ENCODE measurements at regions not wholly inside any gene's neighbourhood (a gene's known extent, or its start where the extent isn't known, plus 50 kb on each side); places are given as distances from the start of the nearest gene placed in this dataset.
"Not testable (repeated sequence)": the region's sequence is repeated elsewhere in the genome, so short reads cannot be mapped to it uniquely, and the experiment has no call there.

DNA sequence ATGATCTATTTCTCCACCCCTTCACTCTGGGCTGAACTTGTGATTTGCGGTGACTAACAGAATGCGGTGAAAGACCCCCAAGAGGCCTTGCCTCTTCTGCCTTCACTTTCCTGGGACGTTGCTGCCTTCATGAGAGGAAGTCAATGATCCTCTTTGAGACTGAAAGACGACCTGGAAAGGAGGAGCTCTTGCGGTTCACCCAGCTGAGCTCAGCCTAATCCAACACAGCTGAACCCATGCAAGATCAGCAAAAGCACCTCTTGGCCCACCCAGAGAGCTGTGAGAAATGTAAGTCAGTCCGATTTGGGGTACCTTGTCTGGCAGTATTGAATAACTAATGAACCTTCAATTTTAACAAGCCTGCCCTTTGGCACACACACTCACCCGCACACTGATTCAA lies 767.4 kb upstream of the TPTE start:
- DNase-seq (ENCODE audit: low read depth, low spot score), result no peak
- ChIA-PET POLR2A (no interaction called here), CTCF (no interaction called here)
- TF ChIP-seq, protein P1, sequence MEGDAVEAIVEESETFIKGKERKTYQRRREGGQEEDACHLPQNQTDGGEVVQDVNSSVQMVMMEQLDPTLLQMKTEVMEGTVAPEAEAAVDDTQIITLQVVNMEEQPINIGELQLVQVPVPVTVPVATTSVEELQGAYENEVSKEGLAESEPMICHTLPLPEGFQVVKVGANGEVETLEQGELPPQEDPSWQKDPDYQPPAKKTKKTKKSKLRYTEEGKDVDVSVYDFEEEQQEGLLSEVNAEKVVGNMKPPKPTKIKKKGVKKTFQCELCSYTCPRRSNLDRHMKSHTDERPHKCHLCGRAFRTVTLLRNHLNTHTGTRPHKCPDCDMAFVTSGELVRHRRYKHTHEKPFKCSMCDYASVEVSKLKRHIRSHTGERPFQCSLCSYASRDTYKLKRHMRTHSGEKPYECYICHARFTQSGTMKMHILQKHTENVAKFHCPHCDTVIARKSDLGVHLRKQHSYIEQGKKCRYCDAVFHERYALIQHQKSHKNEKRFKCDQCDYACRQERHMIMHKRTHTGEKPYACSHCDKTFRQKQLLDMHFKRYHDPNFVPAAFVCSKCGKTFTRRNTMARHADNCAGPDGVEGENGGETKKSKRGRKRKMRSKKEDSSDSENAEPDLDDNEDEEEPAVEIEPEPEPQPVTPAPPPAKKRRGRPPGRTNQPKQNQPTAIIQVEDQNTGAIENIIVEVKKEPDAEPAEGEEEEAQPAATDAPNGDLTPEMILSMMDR (IDR thresholded peaks at IDR 0.05; ENCODE audit: low read depth, low read length), result no peak
- H3K27me3 ChIP-seq (ENCODE audit: control insufficient read depth, insufficient read depth, low read length), result no peaks in the 10 kb centered on the region
- H3K4me3 ChIP-seq (ENCODE audit: low read depth, low read length), result no peak overlapping the region
- H3K27ac ChIP-seq (ENCODE audit: low read depth, low read length), result no peak overlapping the region
- H3K9me3 ChIP-seq (ENCODE audit: control insufficient read depth, insufficient read depth, low read length), result peaks cover 63% of the 10 kb centered on the region

DNA sequence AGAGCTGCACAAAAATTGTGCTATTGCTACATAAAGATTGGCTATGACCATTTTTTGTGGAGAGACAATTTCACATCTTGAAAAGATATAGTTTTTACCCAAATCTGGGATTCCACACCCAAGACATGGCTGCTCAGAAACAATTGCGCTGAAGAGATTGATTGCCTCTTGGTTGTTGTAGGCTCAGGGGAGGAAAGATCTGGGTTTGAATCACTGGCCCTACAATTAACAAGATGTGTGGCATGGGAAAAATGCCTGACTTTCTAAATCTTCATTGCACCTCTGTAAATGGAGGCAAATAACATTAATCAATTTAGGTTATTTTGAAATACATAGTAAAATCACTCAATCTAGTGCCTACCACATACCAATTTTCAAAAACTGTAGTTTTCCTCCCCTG lies 766.9 kb upstream of the TPTE start:
- H3K27ac ChIP-seq (ENCODE audit: low read depth, low read length); DNase-seq (ENCODE audit: low read depth, low spot score); H3K4me3 ChIP-seq (ENCODE audit: low read depth, low read length); CTCF ChIA-PET; H3K27me3 ChIP-seq (ENCODE audit: control insufficient read depth, insufficient read depth, low read length); POLR2A ChIA-PET: not testable (repeated sequence)
- peaks cover 65% of the 10 kb centered on the region for H3K9me3 ChIP-seq (ENCODE audit: control insufficient read depth, insufficient read depth, low read length)

DNA sequence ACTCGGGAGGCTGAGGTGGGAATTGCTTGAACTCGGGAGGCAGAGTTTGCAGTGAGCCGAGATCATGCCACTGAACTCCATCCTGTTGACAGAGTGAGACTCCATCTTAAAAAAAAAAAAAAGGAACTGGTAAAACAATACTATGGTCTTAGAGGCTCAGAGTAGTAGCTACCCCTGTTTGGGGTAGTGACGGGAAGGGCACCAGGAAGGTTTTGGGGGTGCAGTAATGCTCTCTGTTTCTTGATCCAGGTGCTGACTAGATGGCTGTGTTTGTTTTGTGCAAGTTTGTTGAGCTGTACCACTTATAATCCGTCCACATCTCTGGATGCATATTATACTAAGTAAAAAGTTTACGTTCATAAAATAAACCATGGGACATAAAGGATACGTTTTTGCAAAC lies 765.8 kb upstream of the TPTE start:
- no peak overlapping the region for H3K4me3 ChIP-seq (ENCODE audit: low read depth, low read length)
- TF ChIP-seq, protein P1 (IDR thresholded peaks at IDR 0.05; ENCODE audit: low read depth, low read length), result no peak
- CTCF ChIA-PET, result no interaction called here
- no peak overlapping the region for H3K27ac ChIP-seq (ENCODE audit: low read depth, low read length)
- POLR2A ChIA-PET, result no interaction called here
- no peaks in the 10 kb centered on the region for H3K27me3 ChIP-seq (ENCODE audit: control insufficient read depth, insufficient read depth, low read length)
- peaks cover 61% of the 10 kb centered on the region for H3K9me3 ChIP-seq (ENCODE audit: control insufficient read depth, insufficient read depth, low read length)
- no peak for DNase-seq (ENCODE audit: low read depth, low spot score)

DNA sequence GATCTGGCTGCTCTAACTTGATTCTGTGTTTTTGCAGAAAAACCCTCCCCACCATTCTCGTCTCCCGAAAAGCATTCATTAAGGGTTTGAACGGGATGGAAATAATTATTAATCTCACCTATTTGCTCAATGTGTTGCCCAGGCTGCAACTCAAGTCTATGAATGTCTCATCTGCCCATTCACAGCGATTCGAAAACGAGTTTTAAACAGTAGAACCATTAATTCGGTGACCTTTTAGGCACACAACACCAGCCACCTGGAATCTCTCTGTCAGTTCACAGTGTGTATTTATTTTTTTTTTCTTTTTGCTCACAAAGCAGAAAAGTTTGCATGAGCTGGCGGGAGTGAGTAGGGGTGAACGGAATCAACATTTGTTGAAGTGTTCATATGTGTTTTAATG lies 764.7 kb upstream of the TPTE start:
- Histone ChIP-seq H3K9me3 (ENCODE audit: control insufficient read depth, insufficient read depth, low read length) (peaks cover 57% of the 10 kb centered on the region), H3K27me3 (ENCODE audit: control insufficient read depth, insufficient read depth, low read length) (no peaks in the 10 kb centered on the region), H3K27ac (ENCODE audit: low read depth, low read length) (no peak overlapping the region), H3K4me3 (ENCODE audit: low read depth, low read length) (no peak overlapping the region)
- no peak for DNase-seq (ENCODE audit: low read depth, low spot score)
- POLR2A ChIA-PET, result no interaction called here
- TF ChIP-seq, protein P1 (IDR thresholded peaks at IDR 0.05; ENCODE audit: low read depth, low read length), result no peak
- CTCF ChIA-PET, result no interaction called here

DNA sequence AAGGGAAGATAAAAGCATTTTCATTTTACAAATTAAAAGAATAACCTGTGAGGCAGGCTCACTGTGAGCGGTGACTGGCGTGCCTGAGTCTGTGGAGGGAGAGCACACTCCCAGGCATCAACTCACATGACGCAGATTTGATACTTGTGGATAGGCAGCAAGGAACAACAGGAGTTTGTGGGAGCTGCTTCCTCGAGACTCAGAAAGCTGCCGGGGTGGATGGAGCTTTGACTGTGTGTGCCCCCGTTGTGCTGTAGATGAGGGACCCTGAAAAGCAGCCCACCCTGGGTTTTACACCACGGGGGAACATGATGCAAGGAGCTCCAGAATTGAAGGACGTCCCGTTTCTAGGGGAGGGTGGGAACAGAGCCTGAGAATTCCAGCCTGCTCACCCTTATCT lies 764.3 kb upstream of the TPTE start:
- CTCF ChIA-PET; H3K27me3 ChIP-seq (ENCODE audit: control insufficient read depth, insufficient read depth, low read length); DNase-seq (ENCODE audit: low read depth, low spot score); POLR2A ChIA-PET; H3K27ac ChIP-seq (ENCODE audit: low read depth, low read length); H3K4me3 ChIP-seq (ENCODE audit: low read depth, low read length): not testable (repeated sequence)
- peaks cover 53% of the 10 kb centered on the region for H3K9me3 ChIP-seq (ENCODE audit: control insufficient read depth, insufficient read depth, low read length)

DNA sequence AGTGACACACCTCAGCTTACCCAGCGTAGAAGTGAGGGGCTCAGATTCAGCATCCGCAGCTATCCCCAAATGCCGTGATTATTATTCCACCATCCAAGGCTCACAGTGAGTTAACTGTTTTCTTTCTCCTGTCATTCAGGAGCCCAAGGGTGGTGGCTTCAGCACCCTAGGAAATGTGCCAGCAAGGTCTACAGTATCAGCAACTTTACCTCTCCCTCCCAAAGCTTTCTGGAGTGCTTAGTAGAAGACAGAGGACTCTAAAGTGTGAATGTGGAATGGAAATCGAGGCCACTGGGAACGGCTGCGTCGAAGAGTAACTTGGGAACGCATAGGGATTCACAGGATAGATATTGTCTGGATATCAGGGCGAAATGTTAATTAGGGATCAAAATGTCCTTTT lies 763.8 kb upstream of the TPTE start:
- H3K4me3 ChIP-seq (ENCODE audit: low read depth, low read length); H3K27me3 ChIP-seq (ENCODE audit: control insufficient read depth, insufficient read depth, low read length); POLR2A ChIA-PET; DNase-seq (ENCODE audit: low read depth, low spot score); CTCF ChIA-PET; H3K27ac ChIP-seq (ENCODE audit: low read depth, low read length): not testable (repeated sequence)
- peaks cover 50% of the 10 kb centered on the region for H3K9me3 ChIP-seq (ENCODE audit: control insufficient read depth, insufficient read depth, low read length)

DNA sequence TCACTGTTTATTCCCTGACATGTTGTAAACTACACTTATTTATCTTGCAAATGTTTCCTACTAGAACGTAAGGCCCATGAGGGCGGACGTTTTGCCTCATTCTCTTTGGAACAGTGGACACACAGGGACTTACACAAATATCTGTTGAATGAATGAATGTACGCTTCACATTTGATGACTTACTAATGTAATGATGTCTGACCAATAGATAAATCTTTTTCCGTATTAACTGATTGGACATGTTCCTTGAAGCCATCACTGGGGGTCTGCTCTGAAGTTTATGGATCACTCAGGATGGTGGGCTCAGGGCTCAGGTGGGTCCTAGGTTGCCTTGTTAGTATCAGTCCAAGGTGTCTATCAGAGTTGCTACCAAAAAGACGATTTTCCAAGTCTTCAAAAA lies 763.2 kb upstream of the TPTE start:
- H3K27ac ChIP-seq (ENCODE audit: low read depth, low read length), result no peak overlapping the region
- TF ChIP-seq, protein P1 (IDR thresholded peaks at IDR 0.05; ENCODE audit: low read depth, low read length), result no peak
- H3K9me3 ChIP-seq (ENCODE audit: control insufficient read depth, insufficient read depth, low read length), result peaks cover 50% of the 10 kb centered on the region
- H3K4me3 ChIP-seq (ENCODE audit: low read depth, low read length), result no peak overlapping the region
- no peaks in the 10 kb centered on the region for H3K27me3 ChIP-seq (ENCODE audit: control insufficient read depth, insufficient read depth, low read length)
- CTCF ChIA-PET, result no interaction called here
- POLR2A ChIA-PET, result no interaction called here
- no peak for DNase-seq (ENCODE audit: low read depth, low spot score)

All from AG04450 (cell line).